AG04449 (cell line): ENCODE measurements at regions not wholly inside any gene's neighbourhood (a gene's known extent, or its start where the extent isn't known, plus 50 kb on each side); places are given as distances from the start of the nearest gene placed in this dataset.

Source experiments
- CTCF ChIA-PET: fragments of 350-600 bp; formaldehyde crosslinking; extraction: SDS; loops from one replicate; lab custom pipeline; 2021; ENCODE audit warnings: antibody characterized with exemption; lab: Yijun Ruan, JAX
- POLR2A ChIA-PET: fragments of 400-600, 350-600 bp; formaldehyde crosslinking; extraction: SDS; loops from one replicate; lab custom pipeline; 2020; ENCODE audit warnings: antibody characterized with exemption, inconsistent platforms; lab: Yijun Ruan, JAX
- DNase-seq: peaks from one replicate; pipeline ENCODE4 v3.0.0-alpha.2; 2010; ENCODE audit warnings: low read depth, low spot score
- H3K4me3 ChIP-seq: 2 replicates; pipeline ENCODE4 v1.5.1; 2011; ENCODE audit warnings: low read depth, mild to moderate bottlenecking, control low read depth, low read length
- CTCF ChIP-seq: IDR thresholded peaks from one replicate; pipeline ENCODE4 v1.5.1; 2011; ENCODE audit warnings: mild to moderate bottlenecking, moderate library complexity, low read length, control low read depth, inconsistent platforms; ENCODE audit not compliant: insufficient read depth; ENCODE audit errors: missing control alignments

- TF ChIP-seq CTCF, result peak; percentile 63
- DNase-seq, result no peak
- POLR2A ChIA-PET, result no interaction called here
- CTCF ChIA-PET, result interaction anchor here (0.9 to 8.1 kb wide), 11 partner anchors 9 to 1527 kb away, joined by 3 to 169 read pairs (median 3); no protein-coding TSS in a partner anchor
- no peak overlapping the region for H3K4me3 ChIP-seq
Observed at GRCh38 chr14:30283822-30284446, 275.0 kb upstream of the G2E3 start.

- H3K4me3 ChIP-seq, result no peak overlapping the region
- no peak for TF ChIP-seq CTCF
- DNase-seq, result no peak
- ChIA-PET CTCF (interaction anchor here (0.7 to 8.1 kb wide), 7 partner anchors 8 to 1528 kb away, joined by 3 to 169 read pairs (median 4); no protein-coding TSS in a partner anchor), POLR2A (no interaction called here)
Observed at GRCh38 chr14:30284808-30285207, 274.1 kb upstream of the G2E3 start.

- no peak for DNase-seq
- no peak overlapping the region for H3K4me3 ChIP-seq
- ChIA-PET POLR2A (no interaction called here), CTCF (interaction anchor here (8.1 kb wide), 1 partner anchor 18 kb away, joined by 169 read pairs; no protein-coding TSS in a partner anchor)
- TF ChIP-seq CTCF, result no peak
Observed at GRCh38 chr14:30287579-30288445, 271.1 kb upstream of the G2E3 start.

DNA sequence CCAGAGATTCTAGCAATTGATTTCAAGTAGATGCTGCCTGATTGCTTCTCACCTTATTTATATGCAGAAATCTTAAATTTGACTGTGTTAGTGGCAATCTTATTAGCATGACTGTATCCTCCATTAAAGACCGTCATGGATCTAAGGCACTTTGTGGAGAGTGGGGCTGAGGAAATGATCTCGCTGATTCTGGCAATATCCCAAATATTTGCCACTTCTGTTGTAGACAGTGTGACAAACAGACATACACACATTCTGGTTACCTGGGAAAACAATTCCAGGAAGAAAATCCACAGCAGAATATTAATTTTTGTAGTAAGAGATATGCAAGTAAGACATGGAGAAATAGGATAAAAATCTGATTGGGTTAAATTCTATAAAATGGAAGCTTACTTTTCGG is 269.0 kb upstream of the G2E3 start:
- H3K4me3 ChIP-seq, result no peak overlapping the region
- no peak for DNase-seq
- POLR2A ChIA-PET, result no interaction called here
- no peak for TF ChIP-seq CTCF
- CTCF ChIA-PET, result interaction anchor here (5.8 kb wide), 1 partner anchor 19 kb away, joined by 28 read pairs; no protein-coding TSS in a partner anchor

GRCh38 chr14:30291216-30291615 is 267.7 kb upstream of the G2E3 start:
- ChIA-PET POLR2A (no interaction called here), CTCF (interaction anchor here (3.0 to 5.8 kb wide), 2 partner anchors 7 to 20 kb away, joined by 19 to 28 read pairs; no protein-coding TSS in a partner anchor)
- H3K4me3 ChIP-seq, result no peak overlapping the region
- no peak for TF ChIP-seq CTCF
- no peak for DNase-seq

- ChIA-PET CTCF (interaction anchor here (3.0 to 5.8 kb wide), 2 partner anchors 9 to 21 kb away, joined by 19 to 28 read pairs; no protein-coding TSS in a partner anchor), POLR2A (no interaction called here)
- no peak for DNase-seq
- TF ChIP-seq CTCF, result no peak
- H3K4me3 ChIP-seq, result no peak overlapping the region
Observed at GRCh38 chr14:30292541-30292940, 266.4 kb upstream of the G2E3 start.
